Right lobe of liver (tissue), 6 donors: ENCODE measurements at regions not wholly inside any gene's neighbourhood (a gene's known extent, or its start where the extent isn't known, plus 50 kb on each side); places are given as distances from the start of the nearest gene placed in this dataset.

Experiments used
- ATAC-seq, 4 donors: fragments of 200-7000 bp; cut with Tn5 transposase; one replicate each; pipeline ENCODE4 v1.9.1; 2020; ENCODE audit warnings: mild to moderate bottlenecking in 4 of 4, moderate library complexity in 4 of 4
- DNase-seq, 3 donors: peaks; one replicate each; pipeline ENCODE4 v3.0.0-alpha.2; 2020
- H3K27ac ChIP-seq, 3 donors: fragments of 200-600 bp; one replicate each; pipeline ENCODE4 v1.8.0; 2022
- H3K27me3 ChIP-seq, 2 donors: fragments of 200-600 bp; one replicate each; pipeline ENCODE4 v1.8.0; 2022
- H3K36me3 ChIP-seq, 4 donors: fragments of 200-600 bp; sonication (generic) in 1 of 4; one replicate each; pipeline versions ENCODE4 v1.5.1 to v1.8.0; 2017 to 2022; ENCODE audit warnings: control low read depth in 1 of 4
- H3K4me1 ChIP-seq, 4 donors: fragments of 200-600 bp; sonication (generic) in 1 of 4; one replicate each; pipeline versions ENCODE4 v1.5.1 to v1.8.0; 2017 to 2022; ENCODE audit warnings: control low read depth in 1 of 4
- H3K4me3 ChIP-seq, 3 donors: fragments of 200-600 bp; one replicate each; pipeline ENCODE4 v1.8.0; 2022
- H3K9me3 ChIP-seq, 4 donors: fragments of 200-600 bp; sonication (generic) in 1 of 4; one replicate each; pipeline versions ENCODE4 v1.5.1 to v1.8.0; 2017 to 2022; ENCODE audit warnings: control low read depth in 1 of 4
- POLR2A ChIP-seq: fragments of 450-650 bp; IDR thresholded peaks from one replicate; pipeline ENCODE4 v1.6.1; 2017; ENCODE audit warnings: antibody characterized with exemption, mild to moderate bottlenecking
- WGBS: methylation state at CpG from one replicate; pipeline ENCODE4 v1.1.6; 2018; ENCODE audit warnings: low coverage, low lambda C conversion rate; ENCODE audit not compliant: insufficient coverage; ENCODE audit errors: missing lambda C conversion rate; 5-methylcytosine and 5-hydroxymethylcytosine counted together
- intact Hi-C, 2 donors: fragments of 100-400 bp; cut with DNase I; formaldehyde crosslinking; loops; one replicate each; pipeline versions ENCODE4 v1.11.2 to v1.14.1; 2022
- TF ChIP-seq, protein P1 (sequence below), 4 donors: fragments of 200-600 bp in 3 of 4; fragments of 450-650 bp in 1 of 4; IDR thresholded peaks; one replicate each; pipeline versions ENCODE4 v1.5.1 to v1.8.0; 2016 to 2022; ENCODE audit warnings: antibody characterized with exemption in 4 of 4, mild to moderate bottlenecking in 2 of 4
- donor health status: DM: no; HTN: yes; CAD: no.
- donor health status: DM: no; HTN: no; CAD: no.
- donor health status: DM: no; HTN: no; CAD: no.
- donor health status: DM: no; HTN: yes; CAD: no.
- donor health status: DM: no; HTN: yes; CAD: no.

GRCh38 chr10:4483811-4484210 lies 342.2 kb upstream of the AKR1E2 start:
- Histone ChIP-seq H3K9me3 (no peaks in the 10 kb centered on the region), H3K36me3 (no peaks in the 10 kb centered on the region), H3K27me3 (no peaks in the 10 kb centered on the region), H3K27ac (no peak overlapping the region), H3K4me3 (no peak overlapping the region), H3K4me1 (no peaks in the 10 kb centered on the region)
- DNase-seq: no peak
- intact Hi-C loops: no loop called here
- no peak for ATAC-seq
- WGBS: 64% methylated on average over 4 of the region's 4 CpGs
- TF ChIP-seq POLR2A: no peak
- TF ChIP-seq, protein P1, sequence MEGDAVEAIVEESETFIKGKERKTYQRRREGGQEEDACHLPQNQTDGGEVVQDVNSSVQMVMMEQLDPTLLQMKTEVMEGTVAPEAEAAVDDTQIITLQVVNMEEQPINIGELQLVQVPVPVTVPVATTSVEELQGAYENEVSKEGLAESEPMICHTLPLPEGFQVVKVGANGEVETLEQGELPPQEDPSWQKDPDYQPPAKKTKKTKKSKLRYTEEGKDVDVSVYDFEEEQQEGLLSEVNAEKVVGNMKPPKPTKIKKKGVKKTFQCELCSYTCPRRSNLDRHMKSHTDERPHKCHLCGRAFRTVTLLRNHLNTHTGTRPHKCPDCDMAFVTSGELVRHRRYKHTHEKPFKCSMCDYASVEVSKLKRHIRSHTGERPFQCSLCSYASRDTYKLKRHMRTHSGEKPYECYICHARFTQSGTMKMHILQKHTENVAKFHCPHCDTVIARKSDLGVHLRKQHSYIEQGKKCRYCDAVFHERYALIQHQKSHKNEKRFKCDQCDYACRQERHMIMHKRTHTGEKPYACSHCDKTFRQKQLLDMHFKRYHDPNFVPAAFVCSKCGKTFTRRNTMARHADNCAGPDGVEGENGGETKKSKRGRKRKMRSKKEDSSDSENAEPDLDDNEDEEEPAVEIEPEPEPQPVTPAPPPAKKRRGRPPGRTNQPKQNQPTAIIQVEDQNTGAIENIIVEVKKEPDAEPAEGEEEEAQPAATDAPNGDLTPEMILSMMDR (IDR thresholded peaks at IDR 0.05): no peak

- Histone ChIP-seq H3K36me3 (no peaks in the 10 kb centered on the region), H3K9me3 (no peaks in the 10 kb centered on the region), H3K27me3 (no peaks in the 10 kb centered on the region), H3K27ac (no peak overlapping the region), H3K4me3 (no peak overlapping the region), H3K4me1 (no peaks in the 10 kb centered on the region)
- no peak for ATAC-seq
- DNase-seq: no peak
- TF ChIP-seq POLR2A: no peak
- TF ChIP-seq, protein P1 (IDR thresholded peaks at IDR 0.05): no peak
- intact Hi-C loops: no loop called here
These were observed 343.3 kb upstream of the AKR1E2 start for GRCh38 chr10:4482659-4483058.

DNA sequence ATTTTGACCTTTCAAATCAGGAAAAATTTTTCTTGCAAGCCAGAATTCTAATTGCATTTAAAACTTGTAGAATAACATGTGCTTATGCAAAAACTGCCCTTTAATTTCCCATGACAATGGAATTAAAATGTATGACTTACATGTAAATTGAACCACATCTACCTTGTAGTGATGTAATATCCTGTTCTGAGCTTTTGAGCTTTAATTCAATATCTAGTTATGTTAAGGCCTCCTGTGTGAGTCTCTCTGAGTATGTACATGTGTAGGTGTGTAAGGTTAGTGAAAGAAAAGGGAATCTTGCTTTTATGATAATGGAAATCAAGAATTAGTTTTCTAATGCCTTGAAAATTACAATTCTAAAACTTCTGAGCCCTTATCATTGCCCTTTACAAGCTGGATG lies 344.8 kb upstream of the AKR1E2 start:
- DNase-seq: no peak
- no peak for TF ChIP-seq POLR2A
- TF ChIP-seq, protein P1 (IDR thresholded peaks at IDR 0.05): no peak

DNA sequence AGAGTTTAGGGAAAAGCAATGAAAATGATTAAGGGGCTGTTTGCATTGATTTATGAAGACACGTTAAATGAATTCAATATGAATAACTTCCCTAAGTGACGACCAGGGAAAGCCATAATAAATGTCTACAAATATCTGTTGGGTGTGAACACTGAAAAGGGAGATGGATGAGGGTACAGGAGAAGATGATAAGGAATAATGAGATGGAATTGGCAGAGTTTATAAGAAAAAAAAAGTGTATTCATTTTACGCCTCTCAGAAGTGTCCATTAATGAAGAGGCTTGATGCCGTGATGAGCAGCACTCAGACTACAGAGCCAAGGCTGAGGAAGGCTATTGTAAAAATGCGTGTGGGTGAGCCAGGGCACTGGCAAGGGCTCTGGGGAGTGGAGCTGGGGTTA lies 346.7 kb upstream of the AKR1E2 start:
- H3K36me3 ChIP-seq: no peaks in the 10 kb centered on the region
- no peak for TF ChIP-seq POLR2A
- TF ChIP-seq, protein P1 (IDR thresholded peaks at IDR 0.05): no peak
- WGBS: 63% methylated on average over 5 of the region's 5 CpGs

More for the DNA sequence above, 344.8 kb upstream of the AKR1E2 start:
- Histone ChIP-seq H3K27ac (no peak overlapping the region), H3K4me1 (no peaks in the 10 kb centered on the region), H3K27me3 (no peaks in the 10 kb centered on the region), H3K4me3 (no peak overlapping the region), H3K36me3 (no peaks in the 10 kb centered on the region), H3K9me3 (no peaks in the 10 kb centered on the region)
- no peak for ATAC-seq
- intact Hi-C loops: no loop called here

GRCh38 chr10:4477664-4478063 lies 348.3 kb upstream of the AKR1E2 start:
- intact Hi-C loops: no loop called here
- DNase-seq: no peak
- Histone ChIP-seq H3K36me3 (no peaks in the 10 kb centered on the region), H3K27me3 (no peaks in the 10 kb centered on the region), H3K4me3 (no peak overlapping the region), H3K27ac (no peak overlapping the region), H3K9me3 (no peaks in the 10 kb centered on the region), H3K4me1 (no peaks in the 10 kb centered on the region)
- no peak for ATAC-seq
- 49% methylated on average over 4 of the region's 4 CpGs for WGBS
- TF ChIP-seq, protein P1 (IDR thresholded peaks at IDR 0.05): no peak
- no peak for TF ChIP-seq POLR2A

More for the DNA sequence above, 346.7 kb upstream of the AKR1E2 start:
- H3K27ac ChIP-seq: no peak overlapping the region
- no peak overlapping the region for H3K4me3 ChIP-seq
- DNase-seq: no peak
- ATAC-seq: no peak
- no peaks in the 10 kb centered on the region for H3K27me3 ChIP-seq
- intact Hi-C loops: no loop called here
- H3K9me3 ChIP-seq: no peaks in the 10 kb centered on the region
- H3K4me1 ChIP-seq: no peaks in the 10 kb centered on the region
